Lower lobe of right lung (tissue), 2 donors: ENCODE measurements at regions not wholly inside any gene's neighbourhood (a gene's known extent, or its start where the extent isn't known, plus 50 kb on each side); places are given as distances from the start of the nearest gene placed in this dataset.

ENCODE experiments used
- ATAC-seq, 2 donors: fragments of 200-7000 bp; cut with Tn5 transposase; one replicate each; pipeline ENCODE4 v1.9.1; 2020 to 2022; ENCODE audit warnings: mild to moderate bottlenecking in 2 of 2, moderate library complexity in 2 of 2
- DNase-seq: peaks from one replicate; pipeline ENCODE4 v3.0.0-alpha.2; 2020
- H3K27ac ChIP-seq: fragments of 200-600 bp; one replicate; pipeline ENCODE4 v1.8.0; 2022
- H3K27me3 ChIP-seq: fragments of 200-600 bp; one replicate; pipeline ENCODE4 v1.8.0; 2022; ENCODE audit warnings: low read depth
- H3K36me3 ChIP-seq: fragments of 200-600 bp; one replicate; pipeline ENCODE4 v1.8.0; 2022; ENCODE audit warnings: mild to moderate bottlenecking
- H3K4me1 ChIP-seq: fragments of 200-600 bp; one replicate; pipeline ENCODE4 v1.8.0; 2022
- H3K4me3 ChIP-seq: fragments of 200-600 bp; one replicate; pipeline ENCODE4 v1.8.0; 2022; ENCODE audit warnings: mild to moderate bottlenecking
- H3K9me3 ChIP-seq: fragments of 200-600 bp; one replicate; pipeline ENCODE4 v1.8.0; 2022
- CTCF ChIP-seq: fragments of 200-600 bp; IDR thresholded peaks from one replicate; pipeline ENCODE4 v1.8.0; 2022; ENCODE audit warnings: antibody characterized with exemption, mild to moderate bottlenecking
- intact Hi-C: fragments of 100-400 bp; cut with DNase I; formaldehyde crosslinking; loops from one replicate; pipeline ENCODE4 v1.11.0; 2022
- donor health status: DM: no; HTN: yes; CAD: no; lungs with severe emphysema.

- no peak for TF ChIP-seq CTCF
- H3K27ac ChIP-seq, result no peak overlapping the region
- no peak overlapping the region for H3K4me3 ChIP-seq
- no peaks in the 10 kb centered on the region for H3K27me3 ChIP-seq
- no peaks in the 10 kb centered on the region for H3K4me1 ChIP-seq
- no peaks in the 10 kb centered on the region for H3K9me3 ChIP-seq
- no peak for DNase-seq
- no peak for ATAC-seq
- no peaks in the 10 kb centered on the region for H3K36me3 ChIP-seq
- intact Hi-C loops, result no loop called here
Observed at GRCh38 chr5:8689773-8690172, 820.8 kb downstream of the MTRR start.

- TF ChIP-seq CTCF, result no peak
- no peak overlapping the region for H3K27ac ChIP-seq
- DNase-seq, result no peak
- no peak overlapping the region for H3K4me3 ChIP-seq
- no peaks in the 10 kb centered on the region for H3K27me3 ChIP-seq
- H3K9me3 ChIP-seq, result no peaks in the 10 kb centered on the region
- H3K4me1 ChIP-seq, result no peaks in the 10 kb centered on the region
- intact Hi-C loops, result no loop called here
- no peaks in the 10 kb centered on the region for H3K36me3 ChIP-seq
- ATAC-seq, result no peak
Observed at GRCh38 chr5:8691221-8691620, 822.3 kb downstream of the MTRR start.

GRCh38 chr5:8693341-8693844, 824.4 kb downstream of the MTRR start:
- Histone ChIP-seq H3K36me3 (no peaks in the 10 kb centered on the region), H3K27ac (no peak overlapping the region), H3K4me3 (no peak overlapping the region), H3K27me3 (no peaks in the 10 kb centered on the region), H3K9me3 (no peaks in the 10 kb centered on the region), H3K4me1 (no peaks in the 10 kb centered on the region)
- TF ChIP-seq CTCF, result no peak
- intact Hi-C loops, result no loop called here
- DNase-seq (no peak), ATAC-seq (no peak)

- Histone ChIP-seq H3K27me3 (no peaks in the 10 kb centered on the region), H3K36me3 (no peaks in the 10 kb centered on the region), H3K27ac (no peak overlapping the region), H3K4me3 (no peak overlapping the region), H3K9me3 (no peaks in the 10 kb centered on the region), H3K4me1 (no peaks in the 10 kb centered on the region)
- intact Hi-C loops, result no loop called here
- no peak for ATAC-seq
- DNase-seq, result no peak
- TF ChIP-seq CTCF, result no peak
Observed at GRCh38 chr5:8694545-8694944, 825.6 kb downstream of the MTRR start.

GRCh38 chr5:8695902-8696845, 827.2 kb downstream of the MTRR start:
- H3K4me3 ChIP-seq, result no peak overlapping the region
- H3K4me1 ChIP-seq, result no peaks in the 10 kb centered on the region
- no peaks in the 10 kb centered on the region for H3K27me3 ChIP-seq
- intact Hi-C loops, result no loop called here
- no peak overlapping the region for H3K27ac ChIP-seq
- H3K36me3 ChIP-seq, result no peaks in the 10 kb centered on the region
- no peak for DNase-seq
- no peak for ATAC-seq
- no peaks in the 10 kb centered on the region for H3K9me3 ChIP-seq
- TF ChIP-seq CTCF, result no peak
